GM12874 (cell line): ENCODE measurements at regions not wholly inside any gene's neighbourhood (a gene's known extent, or its start where the extent isn't known, plus 50 kb on each side); places are given as distances from the start of the nearest gene placed in this dataset.

Experiments used
- CTCF ChIP-seq: IDR thresholded peaks from 2 replicates; pipeline ENCODE4 v1.5.1; 2011; ENCODE audit warnings: low read depth, mild to moderate bottlenecking, control low read depth, low read length, moderate library complexity; ENCODE audit not compliant: insufficient read depth

- TF ChIP-seq CTCF: no peak
These were observed 103.8 kb upstream of the MME start for GRCh38 chr3:154976072-154976983.

- no peak for TF ChIP-seq CTCF
These were observed 106.3 kb upstream of the MME start for GRCh38 chr3:154973851-154974250.

GRCh38 chr3:154972951-154973350, 107.2 kb upstream of the MME start:
- no peak for TF ChIP-seq CTCF

- TF ChIP-seq CTCF: no peak
These were observed 108.3 kb upstream of the MME start for GRCh38 chr3:154971771-154972326.

GRCh38 chr3:154971341-154971740, 108.8 kb upstream of the MME start:
- no peak for TF ChIP-seq CTCF

- no peak for TF ChIP-seq CTCF
These were observed 109.3 kb upstream of the MME start for GRCh38 chr3:154970797-154971196.

GRCh38 chr3:154969366-154969765, 110.8 kb upstream of the MME start:
- no peak for TF ChIP-seq CTCF
